DMS53 treated with DMSO at 0.1 percent for 48 hours (cell line): ENCODE measurements at regions not wholly inside any gene's neighbourhood (a gene's known extent, or its start where the extent isn't known, plus 50 kb on each side); places are given as distances from the start of the nearest gene placed in this dataset.
"Not testable (repeated sequence)": the region's sequence is repeated elsewhere in the genome, so short reads cannot be mapped to it uniquely, and the experiment has no call there.

Source experiments
- DNase-seq: peaks from one replicate; lab custom pipeline; 2025; ENCODE audit not compliant: unreplicated experiment; lab: John Stamatoyannopoulos, UW

- DNase-seq, result no peak
Observed at GRCh38 chr3:174336784-174337183, 522.4 kb upstream of the NAALADL2 start.

GRCh38 chr3:174337227-174337626 is 521.9 kb upstream of the NAALADL2 start:
- no peak for DNase-seq

DNA sequence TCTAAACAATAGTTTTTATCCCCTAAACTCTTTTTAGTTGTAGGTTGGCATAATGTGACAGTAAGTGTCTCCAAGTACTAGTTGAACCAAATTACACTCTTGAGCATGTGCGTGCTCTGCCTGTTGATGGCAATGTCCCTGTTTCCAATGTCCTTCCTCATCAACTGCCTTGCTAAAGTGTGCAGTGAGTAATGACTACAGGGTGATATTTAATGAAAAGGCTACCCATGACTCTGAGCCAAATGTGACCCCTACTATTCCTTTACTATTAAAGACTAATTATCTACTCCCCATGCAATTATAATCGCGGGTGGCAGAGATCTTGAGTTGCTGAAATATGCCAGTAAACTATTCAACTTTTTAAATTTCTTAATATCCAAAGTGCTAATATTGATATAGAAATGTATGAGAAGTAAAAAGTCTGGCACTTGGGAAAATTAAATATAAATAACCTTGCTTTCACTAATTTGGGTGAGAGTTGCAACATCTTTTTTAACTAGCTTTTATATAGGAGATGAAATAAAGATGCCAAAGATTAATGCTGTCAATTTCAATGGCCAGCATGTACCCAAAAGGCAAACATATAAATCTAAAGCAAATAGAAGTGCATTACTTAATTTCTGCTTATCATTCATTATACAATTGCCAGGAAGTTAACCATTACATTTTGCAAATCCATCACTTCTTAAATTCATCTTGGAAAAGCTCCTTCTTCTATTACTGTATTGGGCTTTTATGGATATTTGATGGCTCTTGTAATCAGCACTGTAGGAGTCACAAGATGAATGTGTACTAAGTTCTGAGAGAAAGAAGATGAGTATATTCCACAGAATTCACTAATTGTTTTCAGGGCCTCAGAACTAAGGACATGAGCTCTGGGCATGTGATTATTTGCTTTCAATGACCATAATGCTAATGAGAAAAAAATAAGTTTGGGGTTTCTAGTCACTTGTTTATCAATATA is 518.2 kb upstream of the NAALADL2 start:
- DNase-seq, result no peak

DNA sequence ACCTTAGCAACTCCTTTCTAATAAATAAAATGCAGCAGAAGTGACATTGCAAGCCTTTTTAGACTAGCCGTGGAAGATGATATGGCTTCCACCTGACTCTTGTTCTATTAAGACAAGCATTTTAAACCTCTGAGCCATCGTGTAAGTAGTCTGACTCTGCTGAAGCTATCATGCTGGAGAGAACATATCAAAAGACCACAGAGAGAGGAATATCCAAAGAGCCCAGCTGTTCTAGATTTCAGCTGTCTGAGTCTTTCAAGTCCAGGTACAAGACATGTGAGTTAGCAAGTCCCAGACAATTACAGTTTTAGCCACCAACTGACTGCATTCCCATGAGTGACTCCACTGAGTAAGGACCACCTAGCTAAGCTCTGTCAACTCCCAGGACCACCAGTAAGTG is 517.0 kb upstream of the NAALADL2 start:
- DNase-seq, result no peak

DNA sequence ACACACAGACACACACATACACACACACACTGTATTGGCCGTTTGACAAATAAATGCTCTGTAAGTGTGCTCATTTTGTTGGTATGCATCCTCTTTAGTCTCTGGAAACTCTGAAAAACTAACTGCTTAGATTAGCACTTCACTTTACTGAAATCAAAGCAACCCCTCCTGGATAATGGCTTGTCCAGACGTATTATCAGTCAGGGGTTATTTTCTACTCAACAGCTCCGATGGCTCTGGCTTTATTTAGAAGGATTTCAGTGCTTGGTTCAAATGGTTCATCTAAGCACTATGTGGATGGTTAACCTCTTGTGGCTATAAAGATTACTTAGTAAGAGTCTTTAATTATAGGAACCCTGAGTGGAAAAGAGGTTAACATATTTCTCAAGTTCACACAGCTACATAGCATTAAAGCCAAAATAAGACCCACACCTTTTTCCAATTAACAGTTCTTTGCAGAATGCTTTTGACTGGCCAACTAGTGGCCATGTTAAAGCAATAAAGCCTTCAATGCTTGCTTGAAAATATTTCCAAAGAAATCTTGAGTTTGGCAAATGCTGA is 516.1 kb upstream of the NAALADL2 start:
- DNase-seq, result no peak

DNA sequence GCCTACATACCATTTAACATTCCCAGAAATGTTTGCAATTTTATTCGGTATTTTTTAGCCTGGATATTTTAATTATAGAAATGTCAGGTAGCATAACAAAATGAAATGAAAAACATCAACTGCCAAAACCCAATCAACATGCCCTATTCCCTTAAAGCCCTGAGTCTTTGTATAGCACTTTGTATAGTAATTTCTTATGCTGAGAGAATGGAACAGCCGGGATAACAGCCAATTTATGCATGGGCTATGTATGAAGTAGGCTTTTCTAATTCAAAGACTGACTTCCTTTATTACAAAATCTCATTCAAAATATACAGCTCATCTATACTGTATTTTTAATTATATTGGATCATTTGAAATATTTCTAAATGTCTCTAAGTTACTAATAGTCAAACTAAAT is 513.0 kb upstream of the NAALADL2 start:
- no peak for DNase-seq

DNA sequence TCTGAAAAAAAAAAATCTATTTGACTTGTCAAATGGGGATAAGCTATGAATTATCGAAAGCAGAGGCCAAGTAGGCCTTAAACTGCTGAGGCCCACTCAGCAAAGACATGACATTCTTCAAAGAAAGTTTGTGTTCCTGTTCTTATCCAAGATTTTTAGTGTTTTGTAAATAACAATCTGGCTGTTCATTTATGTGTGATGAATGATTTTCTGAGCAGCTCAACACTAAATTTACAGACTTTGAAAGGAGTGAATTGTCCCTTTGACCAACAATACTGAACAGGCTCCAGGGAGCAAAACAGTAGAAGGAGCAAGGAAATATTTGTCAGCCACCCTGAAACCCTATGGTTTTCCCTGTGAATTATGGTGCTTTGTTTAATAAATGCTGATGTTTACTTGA is 512.6 kb upstream of the NAALADL2 start:
- DNase-seq, result no peak

- DNase-seq, result no peak
Observed at GRCh38 chr3:174347474-174348138, 511.5 kb upstream of the NAALADL2 start.

GRCh38 chr3:174352227-174352626 is 506.9 kb upstream of the NAALADL2 start:
- no peak for DNase-seq

DNA sequence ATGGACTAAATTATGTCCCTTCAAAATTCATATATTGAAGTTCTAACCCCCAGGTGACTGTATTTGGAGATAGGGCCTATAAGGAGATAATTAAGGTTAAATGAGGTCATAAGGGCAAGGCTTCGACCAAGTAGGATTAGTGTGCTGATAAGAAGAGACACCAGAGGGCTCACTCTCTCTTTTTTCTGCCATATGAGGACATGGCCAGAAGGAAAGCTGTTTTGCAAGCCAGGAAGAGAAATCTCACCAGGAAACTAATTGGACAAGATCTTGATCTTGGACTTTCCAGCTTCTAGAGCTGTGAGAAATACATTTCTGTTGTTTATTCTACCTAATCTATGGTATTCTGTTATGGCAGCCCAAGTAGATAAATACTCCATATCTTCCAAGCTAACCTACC is 503.6 kb upstream of the NAALADL2 start:
- peak; percentile 28 for DNase-seq

GRCh38 chr3:174356596-174356995 is 502.5 kb upstream of the NAALADL2 start:
- no peak for DNase-seq

DNA sequence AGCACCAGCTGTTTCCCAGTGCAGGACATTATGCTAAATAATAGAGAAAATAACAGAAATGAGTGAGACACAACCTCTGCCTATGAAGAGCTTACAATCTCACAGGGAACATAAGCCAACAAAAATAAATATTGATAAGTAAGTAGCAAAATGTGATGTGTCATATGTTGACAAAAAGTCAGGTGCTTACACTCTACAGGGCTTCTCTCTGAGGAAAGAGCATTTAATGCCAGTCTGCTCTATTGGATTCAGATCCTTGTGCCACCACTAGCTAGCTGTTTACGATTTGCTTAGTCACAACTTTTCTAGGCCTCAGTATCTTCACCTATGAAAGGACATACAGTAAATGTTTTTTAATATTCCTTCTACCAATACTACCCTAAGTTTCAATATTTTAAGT is 500.9 kb upstream of the NAALADL2 start:
- peak; percentile 44 for DNase-seq

- no peak for DNase-seq
Observed at GRCh38 chr3:174362556-174362955, 496.6 kb upstream of the NAALADL2 start.

GRCh38 chr3:174363256-174363655 is 495.9 kb upstream of the NAALADL2 start:
- no peak for DNase-seq

- no peak for DNase-seq
Observed at GRCh38 chr3:174365796-174366195, 493.3 kb upstream of the NAALADL2 start.

DNA sequence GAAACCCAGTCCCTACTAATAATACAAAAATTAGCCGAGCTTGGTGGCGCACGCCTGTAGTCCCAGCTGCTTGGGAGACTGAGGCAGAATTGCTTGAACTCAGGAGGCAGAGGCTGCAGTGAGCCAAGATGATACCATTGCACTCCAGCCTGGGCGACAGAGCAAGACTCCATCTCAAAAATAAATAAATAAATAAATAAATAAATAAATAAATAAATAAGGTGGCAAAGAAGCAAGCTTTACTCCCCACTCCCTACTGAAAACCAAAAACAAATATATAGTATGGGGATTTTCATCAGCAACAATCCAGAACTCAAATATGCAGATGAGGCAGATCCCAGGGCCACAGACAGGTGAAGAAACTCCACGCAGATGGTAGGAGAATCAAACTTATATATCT is 492.2 kb upstream of the NAALADL2 start:
- DNase-seq, result not testable (repeated sequence)

DNA sequence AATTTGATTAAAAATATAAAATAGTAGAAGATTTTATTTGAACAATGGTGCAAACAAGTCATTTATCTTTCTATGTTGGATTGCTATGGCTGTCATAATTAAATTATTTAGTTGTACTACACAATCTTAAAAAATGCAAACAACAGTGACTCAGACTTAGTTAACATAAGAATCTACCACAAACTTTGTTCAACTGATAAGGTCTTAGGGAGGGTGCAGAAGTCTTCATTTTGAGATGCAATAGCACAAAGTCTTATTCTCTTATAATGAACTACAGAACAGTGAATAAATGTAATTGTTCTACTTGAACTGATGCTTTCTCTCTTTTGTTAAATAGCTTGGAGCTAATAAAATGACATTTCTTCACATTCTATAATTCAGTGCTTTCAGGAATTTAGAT is 482.8 kb upstream of the NAALADL2 start:
- no peak for DNase-seq

DNA sequence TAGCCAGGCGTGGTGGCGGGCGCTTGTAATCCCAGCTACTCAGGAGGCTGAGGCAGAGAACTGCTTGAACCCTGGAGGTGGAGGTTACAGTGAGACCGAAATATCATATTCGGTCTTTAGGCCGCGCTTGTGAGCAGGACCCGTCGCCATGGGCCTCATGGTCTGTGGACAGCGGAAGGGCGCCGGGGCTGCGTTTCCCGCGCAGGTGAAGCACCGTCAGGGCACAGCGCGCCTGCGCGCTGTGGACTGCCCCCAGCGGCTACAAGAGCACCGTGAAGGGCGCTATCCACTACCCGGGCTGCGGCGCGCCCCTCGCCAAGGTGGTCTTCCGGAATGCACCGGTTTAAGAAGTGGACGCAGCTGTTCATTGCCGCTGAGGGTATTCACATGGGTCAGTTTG is 482.0 kb upstream of the NAALADL2 start:
- no peak for DNase-seq

DNA sequence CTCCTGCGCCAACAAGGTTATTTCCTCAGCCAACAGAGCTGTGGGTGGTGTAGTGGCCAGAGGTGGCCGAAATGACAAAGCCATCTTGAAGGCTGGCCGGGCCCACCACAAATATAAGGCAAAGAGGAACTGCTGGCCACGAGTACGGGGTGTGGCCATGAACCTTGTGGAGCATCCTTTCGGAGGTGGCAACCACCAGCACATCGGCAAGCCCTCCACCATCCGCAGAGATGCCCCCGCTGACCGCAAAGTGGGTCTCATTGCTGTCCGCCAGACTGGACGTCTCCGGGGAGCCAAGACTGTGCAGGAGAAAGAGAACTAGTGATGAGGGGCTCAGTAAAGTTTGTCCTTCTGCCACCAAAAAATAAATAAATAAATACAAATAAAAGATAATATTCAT is 481.4 kb upstream of the NAALADL2 start:
- DNase-seq, result no peak

GRCh38 chr3:174382878-174383277 is 476.3 kb upstream of the NAALADL2 start:
- no peak for DNase-seq

DNA sequence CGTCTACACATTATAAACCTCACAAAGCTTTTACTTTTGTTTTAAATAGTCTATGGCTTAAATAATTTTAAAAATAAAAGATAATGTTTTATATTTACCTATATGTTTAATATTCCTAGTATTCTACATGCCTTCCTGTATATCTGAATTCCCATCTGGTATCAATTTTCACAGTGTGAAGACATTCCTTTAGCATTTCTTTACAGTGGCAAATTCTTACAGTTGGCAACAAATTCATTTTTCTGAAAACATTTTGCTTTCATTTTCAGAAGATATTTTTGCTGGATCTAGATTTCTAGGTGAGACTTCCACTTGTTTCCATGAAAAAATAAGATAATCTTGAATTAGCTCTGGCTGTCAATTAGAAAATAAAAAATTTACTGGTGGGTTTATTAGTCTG is 471.4 kb upstream of the NAALADL2 start:
- no peak for DNase-seq

DNA sequence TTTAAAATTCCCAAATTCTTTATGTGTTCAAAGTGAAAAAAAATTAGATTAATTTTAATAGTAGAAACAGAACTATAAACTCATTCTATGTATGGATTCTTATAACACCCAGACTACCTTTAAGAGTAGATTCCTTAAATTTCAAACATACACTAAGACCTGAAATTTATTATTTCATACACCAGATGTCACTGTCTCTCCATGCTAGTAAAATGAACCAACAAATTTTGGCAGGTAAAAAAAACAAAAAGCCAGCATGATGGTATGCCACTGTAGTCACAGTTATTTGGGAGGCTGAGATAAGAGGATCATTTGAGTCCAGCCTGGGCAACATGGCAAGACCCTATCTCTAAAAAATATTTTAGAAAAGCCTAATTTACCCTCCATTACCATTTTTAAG is 461.3 kb upstream of the NAALADL2 start:
- DNase-seq, result no peak
